ENCODE measurements at regions not wholly inside any gene's neighbourhood (a gene's known extent, or its start where the extent isn't known, plus 50 kb on each side); places are given as distances from the start of the nearest gene placed in this dataset.

GRCh38 chr7:17520941-17521340, 222.5 kb downstream of the AHR start:
- no peak for DNase-seq (ENCODE audit: low read depth, low spot score)

DNA sequence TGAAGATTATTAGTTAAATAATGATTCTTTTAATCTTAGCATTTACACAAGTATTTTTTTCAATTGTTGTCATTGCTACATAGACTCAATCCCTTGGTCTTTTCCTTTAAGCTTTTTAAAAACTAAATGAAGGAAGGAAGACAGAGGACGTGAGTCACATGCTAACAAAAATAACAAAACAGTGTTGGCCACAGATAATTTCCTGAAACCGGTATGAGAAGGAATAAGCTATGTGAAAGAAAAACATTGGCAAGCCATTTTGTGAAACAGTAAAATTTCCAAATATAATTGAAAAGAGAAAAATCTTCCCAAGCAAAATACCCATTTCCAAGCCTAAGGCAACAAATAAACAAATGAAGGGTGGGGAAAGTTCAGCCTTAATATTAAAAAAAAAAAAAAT, 223.0 kb downstream of the AHR start:
- peak; percentile 60 for DNase-seq (ENCODE audit: low read depth, low spot score)

DNA sequence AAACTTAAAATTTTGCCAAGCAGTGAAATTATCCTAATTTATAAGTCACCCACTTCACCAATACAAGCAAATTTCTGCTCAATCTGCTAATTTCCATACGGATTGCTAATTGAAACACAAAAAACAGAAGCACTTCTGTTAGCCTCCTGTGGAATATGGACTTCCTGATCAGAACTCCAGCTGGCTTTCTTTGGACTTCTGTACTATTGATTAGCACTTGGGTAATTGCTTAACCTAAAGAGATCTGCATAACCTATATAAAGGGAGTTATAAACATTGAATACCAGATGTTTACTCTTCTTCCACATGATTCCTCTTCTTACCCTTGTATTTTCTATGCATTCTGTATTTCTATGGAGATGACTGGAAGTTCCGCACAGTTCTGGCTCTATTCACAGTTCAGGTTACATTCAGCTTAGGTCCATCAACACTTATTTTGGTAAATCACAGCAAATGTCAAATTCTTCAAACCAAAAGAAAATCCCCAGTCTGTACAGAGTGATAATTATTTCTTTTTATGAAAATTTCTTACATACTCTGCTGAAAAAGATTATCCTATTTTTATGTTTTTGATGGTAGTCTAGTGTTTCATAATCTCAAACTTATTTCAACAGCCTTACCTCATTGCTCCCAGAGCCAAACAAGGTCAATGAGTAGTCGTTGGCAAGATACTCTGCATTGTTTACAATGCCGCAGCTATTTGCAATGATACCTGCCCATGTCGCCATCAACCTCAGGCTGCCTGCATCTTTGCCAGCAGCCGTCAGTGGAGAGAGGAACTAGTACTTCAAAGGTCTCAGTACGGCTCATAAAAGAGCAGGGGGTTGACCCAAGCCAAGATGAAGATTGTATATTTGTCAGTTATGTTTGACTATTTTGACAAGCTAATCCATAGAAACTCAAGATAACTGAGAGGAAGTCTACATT, 225.6 kb downstream of the AHR start:
- DNase-seq (ENCODE audit: low read depth, low spot score) = no peak

DNA sequence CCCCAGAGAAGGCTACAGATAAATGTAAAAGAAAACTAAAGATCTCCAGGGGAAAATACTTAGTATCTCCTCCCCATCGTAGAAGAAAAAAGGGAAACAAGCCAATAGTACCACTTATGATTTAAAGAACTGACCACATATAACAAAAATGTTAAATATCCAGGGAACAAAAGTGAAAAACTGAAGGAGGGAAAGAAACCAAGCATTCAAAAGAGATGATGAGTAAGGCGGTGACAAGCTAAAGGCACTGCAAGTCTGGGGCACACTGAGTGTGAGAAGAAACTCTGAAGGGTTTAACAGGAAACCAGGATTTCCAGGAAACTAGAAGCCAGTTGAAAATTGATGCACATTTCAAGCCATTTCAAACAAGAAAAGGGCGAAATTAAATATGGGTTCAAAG, 226.3 kb downstream of the AHR start:
- no peak for DNase-seq (ENCODE audit: low read depth, low spot score)

DNA sequence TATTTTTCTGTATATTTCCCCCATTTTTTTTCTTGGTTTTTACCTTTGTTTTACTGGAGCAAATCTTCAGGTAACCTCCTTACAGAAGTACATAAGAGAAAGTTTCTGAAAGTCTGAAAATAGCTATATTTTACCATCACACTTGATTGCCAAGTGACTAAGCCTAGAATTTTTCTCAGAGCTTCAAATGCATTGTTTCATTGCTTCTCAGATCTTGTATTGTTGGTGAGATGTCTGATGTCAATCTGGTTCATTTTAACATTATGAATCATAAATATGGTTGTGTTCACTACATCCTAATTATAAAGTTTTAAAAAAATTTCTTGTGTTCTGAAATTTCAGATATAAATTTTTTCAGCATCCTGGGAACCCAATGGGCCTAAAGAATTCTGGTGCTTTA, 228.2 kb downstream of the AHR start:
- DNase-seq (ENCODE audit: low read depth, low spot score) = no peak

- no peak for DNase-seq (ENCODE audit: low read depth, low spot score)
These were observed 230.2 kb downstream of the AHR start for GRCh38 chr7:17528636-17529035.

GRCh38 chr7:17530244-17530643, 231.8 kb downstream of the AHR start:
- DNase-seq (ENCODE audit: low read depth, low spot score) = peak; percentile 96

DNA sequence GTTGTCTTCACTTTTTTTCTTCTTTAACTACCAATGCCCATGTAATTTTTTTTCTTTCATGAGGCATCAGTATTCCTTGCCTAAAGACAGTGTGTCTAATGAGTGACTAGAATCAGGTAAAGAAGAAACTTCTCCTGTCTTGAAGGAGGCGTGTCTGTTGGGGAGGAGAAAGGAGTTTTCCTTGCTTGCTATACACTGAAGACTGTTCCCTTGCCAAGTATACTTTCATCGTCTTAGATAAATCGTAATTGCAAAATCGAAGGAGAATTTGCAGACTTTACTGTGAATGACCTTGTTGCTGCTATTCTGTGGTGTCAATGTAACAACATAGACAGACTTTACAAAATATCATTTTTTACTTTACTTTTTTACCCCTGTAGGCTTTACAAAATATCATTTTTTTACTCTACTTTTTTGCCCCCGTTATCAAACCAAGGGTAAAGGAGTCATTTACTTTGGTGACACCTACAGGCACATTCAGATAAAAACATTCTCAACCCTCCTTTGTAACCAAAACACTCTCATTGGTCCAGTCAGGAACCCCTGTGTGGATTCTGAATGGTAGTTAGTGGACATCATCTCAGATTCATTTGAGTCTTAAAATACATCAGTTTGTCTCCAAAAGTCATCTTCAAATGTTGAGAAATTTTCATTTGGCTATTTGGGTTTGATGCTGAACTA, 232.4 kb downstream of the AHR start:
- no peak for DNase-seq (ENCODE audit: low read depth, low spot score)

GRCh38 chr7:17532861-17533404, 234.5 kb downstream of the AHR start:
- no peak for DNase-seq (ENCODE audit: low read depth, low spot score)

DNA sequence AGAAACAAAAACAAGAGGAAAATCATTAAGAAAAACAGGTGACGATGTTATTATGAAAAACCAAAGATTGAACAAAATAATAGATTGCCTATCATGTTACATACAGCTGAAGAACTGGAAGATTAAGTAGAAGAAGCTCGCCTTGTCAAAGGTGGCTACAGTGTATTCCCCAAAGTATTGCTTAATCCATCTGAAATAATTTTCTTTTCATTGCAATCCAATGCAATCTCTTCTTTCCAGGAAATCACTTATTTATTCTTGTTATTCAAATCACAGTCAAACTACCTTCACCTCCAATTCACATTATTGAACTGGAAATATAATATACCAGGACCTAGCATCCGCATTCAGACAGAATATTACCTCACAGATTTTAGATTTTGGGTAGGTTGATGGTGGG, 235.9 kb downstream of the AHR start:
- DNase-seq (ENCODE audit: low read depth, low spot score) = no peak

GRCh38 chr7:17535776-17536175, 237.3 kb downstream of the AHR start:
- no peak for DNase-seq (ENCODE audit: low read depth, low spot score)

GRCh38 chr7:17544401-17544800, 245.9 kb downstream of the AHR start:
- no peak for DNase-seq (ENCODE audit: low read depth, low spot score)

DNA sequence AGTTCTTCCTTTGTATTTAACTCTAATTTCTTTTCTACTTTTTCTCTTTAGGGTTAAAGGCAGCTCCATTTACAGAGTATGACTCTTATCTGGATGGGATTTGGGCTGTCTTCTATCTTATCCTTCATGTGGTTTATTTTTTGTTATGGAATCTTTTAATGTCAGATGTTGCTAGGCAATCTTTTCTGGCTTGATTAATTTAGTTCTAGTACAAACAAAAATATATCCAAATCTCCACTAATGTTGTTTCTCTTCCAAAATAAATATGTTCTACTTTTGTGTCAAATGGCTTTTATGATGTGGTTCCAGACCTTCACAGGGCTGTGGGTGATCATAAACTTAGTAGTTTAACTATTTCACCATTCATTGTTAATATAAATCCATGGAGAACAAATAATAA, 246.9 kb downstream of the AHR start:
- DNase-seq (ENCODE audit: low read depth, low spot score) = no peak

- DNase-seq (ENCODE audit: low read depth, low spot score) = no peak
These were observed 247.7 kb downstream of the AHR start for GRCh38 chr7:17546189-17546588.

- no peak for DNase-seq (ENCODE audit: low read depth, low spot score)
These were observed 248.1 kb downstream of the AHR start for GRCh38 chr7:17546592-17546991.

GRCh38 chr7:17548014-17548653, 249.7 kb downstream of the AHR start:
- DNase-seq (ENCODE audit: low read depth, low spot score) = no peak

GRCh38 chr7:17549406-17549805, 251.0 kb downstream of the AHR start:
- no peak for DNase-seq (ENCODE audit: low read depth, low spot score)

GRCh38 chr7:17552373-17552772, 253.9 kb downstream of the AHR start:
- no peak for DNase-seq (ENCODE audit: low read depth, low spot score)

DNA sequence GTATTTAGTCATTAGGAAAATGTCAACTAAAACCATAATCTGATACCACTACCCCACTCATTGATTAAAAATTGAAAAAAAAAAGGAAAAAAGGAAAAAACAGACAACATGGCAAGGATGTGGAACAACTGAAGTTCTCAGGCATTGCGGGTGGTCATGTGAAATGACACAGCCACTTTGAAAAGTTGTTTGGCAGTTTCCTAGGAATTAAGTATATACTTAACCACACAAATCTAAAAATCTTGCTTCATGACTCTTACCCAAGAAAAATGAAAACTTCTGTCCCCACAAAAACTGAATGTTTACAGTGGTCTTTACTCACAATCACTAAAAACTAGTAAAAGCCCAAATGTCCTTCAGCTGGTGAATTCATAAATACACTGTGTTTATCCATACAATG, 254.5 kb downstream of the AHR start:
- no peak for DNase-seq (ENCODE audit: low read depth, low spot score)

- DNase-seq (ENCODE audit: low read depth, low spot score) = no peak
These were observed 256.0 kb downstream of the AHR start for GRCh38 chr7:17554341-17555015.

- DNase-seq (ENCODE audit: low read depth, low spot score) = no peak
These were observed 257.9 kb downstream of the AHR start for GRCh38 chr7:17556247-17556956.

All from smooth muscle cell of the brain vasculature (primary cell).